Tongue (tissue), 1 donor: ENCODE measurements at regions not wholly inside any gene's neighbourhood (a gene's known extent, or its start where the extent isn't known, plus 50 kb on each side); places are given as distances from the start of the nearest gene placed in this dataset.
A peak's percentile ranks its signal among the peaks of the same experiment; 100 is the strongest.
"Not testable (repeated sequence)": the region's sequence is repeated elsewhere in the genome, so short reads cannot be mapped to it uniquely, and the experiment has no call there.

ENCODE experiments used
- DNase-seq: peaks from one replicate; pipeline ENCODE4 v3.0.0-alpha.2; 2015

DNA sequence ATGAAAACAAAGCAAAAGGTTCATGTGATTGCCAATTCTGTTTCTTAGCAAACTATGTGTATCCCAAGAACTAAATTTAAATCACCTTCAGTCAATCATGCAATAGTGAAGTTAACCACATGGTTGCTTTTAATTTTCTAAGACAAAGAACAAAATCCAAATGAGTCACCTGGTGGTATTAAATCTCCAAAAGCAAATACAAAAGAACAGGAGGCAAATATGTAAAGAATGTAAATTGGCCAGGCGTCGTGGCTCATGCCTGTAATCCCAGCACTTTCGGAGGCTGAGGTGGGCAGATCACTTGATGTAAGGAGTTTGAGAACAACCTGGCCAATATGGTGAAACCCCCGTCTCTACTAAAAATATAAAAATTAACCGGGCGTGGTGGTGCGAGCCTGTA lies 54.2 kb upstream of the PIK3R4 start:
- DNase-seq: no peak

DNA sequence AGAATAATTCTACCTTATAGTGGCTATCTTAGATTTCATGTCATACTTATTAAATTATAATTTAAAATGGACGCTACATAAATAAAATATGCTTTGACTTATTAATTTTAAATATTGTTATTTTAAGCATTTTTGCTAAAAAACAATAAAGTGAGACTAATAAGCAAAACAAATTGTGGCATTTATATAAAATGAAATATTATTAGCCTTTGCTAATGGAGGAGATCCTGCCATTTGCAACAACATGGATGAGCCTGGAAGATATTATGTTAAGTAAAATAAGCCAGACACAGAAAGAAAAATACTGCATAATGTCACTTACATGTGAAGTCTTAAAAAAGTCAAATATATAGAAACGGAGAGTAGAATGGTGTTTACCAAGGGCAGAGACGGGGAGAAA lies 54.8 kb upstream of the PIK3R4 start:
- no peak for DNase-seq

GRCh38 chr3:130811557-130811956 lies 64.9 kb upstream of the PIK3R4 start:
- peak; percentile 53 for DNase-seq

GRCh38 chr3:130814691-130815472 lies 68.3 kb upstream of the PIK3R4 start:
- no peak for DNase-seq

- DNase-seq: peak; percentile 28
Observed at GRCh38 chr3:130816561-130817445, 70.2 kb upstream of the PIK3R4 start.

DNA sequence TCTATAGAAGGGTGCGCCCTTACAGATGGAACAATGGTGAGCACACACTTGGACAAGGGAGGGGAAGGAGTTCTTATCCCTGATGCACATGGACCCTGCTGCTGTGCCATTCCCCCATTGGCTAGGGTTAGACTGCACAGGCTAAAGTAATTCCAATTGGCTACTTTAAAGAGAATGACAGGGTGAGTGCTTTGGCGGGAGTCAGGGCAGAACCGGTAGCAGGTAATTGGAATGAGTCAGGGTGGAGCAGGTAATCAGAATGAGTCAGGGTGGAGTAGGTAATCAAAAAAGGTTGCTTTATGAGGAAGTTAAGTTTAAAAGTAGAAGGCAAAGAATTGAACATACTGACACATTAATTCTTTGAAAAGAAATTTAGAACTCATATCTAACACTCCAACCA lies 71.4 kb upstream of the PIK3R4 start:
- not testable (repeated sequence) for DNase-seq

DNA sequence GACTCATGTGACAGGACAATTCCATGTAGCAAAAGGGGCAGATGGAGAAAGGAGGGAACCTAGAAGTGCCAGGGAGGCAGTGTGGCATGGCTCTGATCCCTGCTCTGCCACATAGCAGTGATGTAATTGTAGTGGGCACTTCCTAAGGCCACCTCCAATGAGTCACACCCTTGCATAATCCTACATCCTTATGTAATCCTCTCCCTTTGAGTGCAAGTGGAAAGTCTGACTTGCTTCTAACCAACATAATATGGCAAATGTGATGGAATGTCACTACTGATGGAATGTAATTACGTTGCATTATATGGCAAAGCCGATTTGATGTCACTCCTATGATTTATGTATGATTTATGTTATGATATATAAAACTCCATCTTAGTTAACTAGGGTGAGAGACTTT lies 72.9 kb upstream of the ATP2C1 start:
- no peak for DNase-seq

- DNase-seq: no peak
Observed at GRCh38 chr3:130821806-130822205, 72.1 kb upstream of the ATP2C1 start.

- DNase-seq: no peak
Observed at GRCh38 chr3:130823241-130823884, 70.5 kb upstream of the ATP2C1 start.

DNA sequence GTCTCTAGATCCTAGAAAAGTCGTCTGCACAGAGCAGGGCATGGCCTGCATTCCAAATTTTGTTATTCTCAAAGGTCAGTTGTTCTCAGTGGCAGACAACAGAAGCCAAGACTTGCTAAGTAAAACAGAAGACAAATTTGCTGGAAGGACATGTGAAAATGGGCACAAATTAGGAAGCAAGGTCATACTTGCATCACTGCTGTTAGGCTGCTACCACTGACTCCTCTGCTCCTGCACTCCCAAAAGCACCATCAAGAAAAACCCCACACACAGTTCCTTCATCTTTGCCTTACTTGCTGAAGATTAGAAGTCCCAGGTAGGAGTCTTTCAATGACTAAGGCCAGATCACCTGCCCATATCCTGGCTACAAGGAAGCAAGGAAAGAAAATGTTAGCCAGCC lies 69.9 kb upstream of the ATP2C1 start:
- DNase-seq: no peak

DNA sequence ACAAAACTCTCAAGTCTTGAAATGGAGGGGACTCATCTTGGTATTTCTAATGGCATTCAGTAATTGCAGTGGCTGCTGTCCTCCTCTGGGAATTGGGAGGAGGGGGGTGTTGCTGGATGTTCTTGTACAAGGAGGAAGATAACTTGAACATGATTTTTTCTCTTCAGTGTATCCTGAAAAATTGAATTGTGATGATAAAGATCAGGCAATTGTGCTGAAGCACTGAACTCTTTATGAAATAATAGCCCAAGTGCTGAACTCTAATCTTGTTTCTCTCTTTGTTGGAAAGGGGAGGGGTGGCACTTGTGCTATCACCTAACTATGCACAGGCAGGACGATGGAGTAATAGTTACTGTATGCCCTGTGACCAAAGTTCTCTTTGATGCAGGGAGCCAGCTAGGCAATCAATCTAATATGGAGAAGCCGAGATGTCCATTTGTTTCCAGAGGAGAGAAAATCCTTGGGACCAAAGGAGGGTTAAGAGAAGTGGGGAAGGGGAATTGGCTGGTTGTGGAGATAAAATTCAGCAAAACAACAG lies 68.1 kb upstream of the ATP2C1 start:
- DNase-seq: no peak

- DNase-seq: no peak
Observed at GRCh38 chr3:130826516-130827182, 67.2 kb upstream of the ATP2C1 start.

DNA sequence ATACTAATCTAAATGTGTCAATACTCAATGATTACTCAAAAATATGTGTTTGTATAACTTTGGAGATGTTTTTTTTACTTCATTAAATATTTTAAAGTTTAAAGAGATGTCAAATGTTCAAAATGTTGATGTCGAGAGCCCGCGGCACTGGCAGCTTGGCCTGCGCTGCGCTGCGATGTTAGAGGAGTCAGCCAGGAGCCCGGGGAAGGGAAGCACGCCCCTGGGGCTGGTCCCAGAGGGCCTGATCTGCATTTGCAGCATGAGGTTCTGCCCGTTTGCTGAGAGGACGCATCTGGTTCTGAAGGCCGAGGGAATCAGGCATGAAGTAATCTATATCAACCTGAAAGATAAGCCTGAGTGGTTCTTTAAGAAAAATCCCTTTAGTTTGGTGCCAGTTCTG lies 66.4 kb upstream of the ATP2C1 start:
- DNase-seq: no peak

DNA sequence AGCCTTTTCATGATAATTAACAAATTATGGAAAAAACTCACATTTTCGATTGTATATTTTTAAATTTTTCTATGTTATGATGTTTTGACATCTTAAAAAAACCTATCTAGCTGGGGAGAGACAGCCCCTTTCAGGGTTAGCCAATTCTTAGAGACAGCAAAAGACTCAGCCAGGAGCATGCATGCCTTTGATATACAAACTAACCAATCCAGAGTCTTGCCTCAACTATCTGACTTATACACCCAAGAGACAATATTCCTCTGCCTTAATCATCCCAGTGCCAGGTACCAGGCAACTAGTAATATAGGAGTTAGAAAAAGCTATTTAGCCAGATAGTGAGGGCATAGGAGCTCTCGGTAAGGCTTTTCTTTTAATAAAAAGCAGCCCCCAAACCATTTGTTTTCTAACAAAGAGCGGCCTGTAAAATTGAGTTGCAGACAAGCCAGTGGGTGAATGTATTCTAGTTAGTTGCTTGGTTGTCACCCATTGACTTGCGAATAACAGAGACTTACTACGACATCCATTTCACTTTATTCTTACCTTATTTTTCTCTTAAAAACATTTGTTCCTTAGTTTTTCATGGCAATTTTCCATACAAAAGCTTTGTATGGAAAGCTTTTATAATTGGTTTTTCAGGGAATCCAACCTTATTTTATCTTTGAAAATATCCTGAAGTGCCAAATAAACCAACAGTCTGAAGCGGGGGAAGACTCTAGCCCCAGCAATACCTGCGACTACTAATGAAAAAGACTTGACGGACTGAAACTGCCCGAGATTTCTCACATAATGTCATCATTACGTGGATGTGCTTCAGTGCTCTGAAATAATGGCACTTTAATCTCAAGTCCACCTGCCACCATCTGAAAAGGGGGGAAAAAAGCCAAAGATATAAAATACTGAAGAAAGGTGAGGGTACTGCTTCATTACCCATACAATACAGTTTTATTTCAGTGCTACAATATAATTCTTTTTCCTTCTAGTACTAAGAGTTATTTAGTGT lies 64.6 kb upstream of the ATP2C1 start:
- DNase-seq: no peak

DNA sequence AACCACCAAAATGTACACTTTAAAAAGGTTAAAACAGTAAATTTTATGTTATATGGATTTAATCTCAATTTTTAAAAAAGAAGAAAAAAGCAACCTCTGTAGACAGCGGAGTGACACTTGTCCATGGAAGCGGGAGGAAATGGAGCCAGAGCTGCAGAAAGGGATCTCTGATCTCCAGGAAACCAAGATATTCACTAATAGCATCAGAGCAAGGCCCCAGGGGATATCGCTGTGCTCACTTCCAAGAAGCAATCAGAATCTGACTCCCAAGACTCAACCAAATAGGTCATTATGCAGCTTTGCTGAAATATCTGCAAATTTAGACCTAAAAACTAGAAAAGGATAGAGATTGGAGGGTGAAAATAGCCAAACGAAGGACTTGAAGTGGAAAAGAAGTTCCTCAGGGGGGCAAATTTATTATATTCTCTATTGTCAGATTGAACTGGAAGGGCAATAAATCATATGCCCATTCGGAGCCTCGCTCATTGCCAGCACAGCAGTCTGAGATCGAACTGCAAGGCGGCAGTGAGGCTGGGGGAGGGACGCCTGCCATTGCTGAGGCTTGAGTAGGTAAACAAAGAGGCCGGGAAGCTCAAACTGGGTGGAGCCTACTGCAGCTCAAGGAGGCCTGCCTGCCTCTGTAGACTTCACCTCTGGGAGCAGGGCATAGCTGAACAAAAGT lies 62.0 kb upstream of the ATP2C1 start:
- DNase-seq: no peak

DNA sequence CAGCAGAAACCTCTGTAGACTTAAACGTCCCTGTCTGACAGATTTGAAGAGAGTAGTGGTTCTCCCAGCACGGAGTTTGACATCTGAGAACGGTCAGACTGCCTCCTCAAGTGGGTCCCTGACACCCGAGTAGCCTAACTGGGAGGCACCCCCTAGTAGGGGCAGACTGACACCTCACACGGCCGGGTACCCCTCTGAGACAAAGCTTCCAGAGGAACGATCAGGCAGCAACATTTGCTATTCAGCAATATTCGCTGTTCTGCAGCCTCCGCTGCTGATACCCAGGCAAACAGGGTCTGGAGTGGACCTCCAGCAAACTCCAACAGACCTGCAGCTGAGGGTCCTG lies 61.5 kb upstream of the ATP2C1 start:
- not testable (repeated sequence) for DNase-seq

DNA sequence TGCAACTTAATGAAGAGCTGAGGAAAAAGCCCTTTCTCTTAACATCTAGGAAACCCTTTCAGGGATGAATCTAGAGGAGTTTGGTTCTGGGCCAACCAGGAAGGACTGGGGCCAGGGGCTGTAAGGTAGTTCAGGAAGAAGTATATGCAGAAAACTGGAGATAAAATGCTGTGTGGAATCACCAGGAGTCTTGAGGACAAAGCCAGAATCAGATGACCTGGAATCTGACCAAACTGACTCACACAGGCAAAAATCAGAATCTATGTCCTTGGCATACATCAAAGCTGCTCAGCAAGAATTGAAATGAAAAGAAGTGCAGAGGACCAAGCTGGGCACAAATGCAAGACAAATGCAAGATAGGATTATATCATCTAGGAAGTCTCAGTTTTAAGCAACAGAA lies 59.4 kb upstream of the ATP2C1 start:
- no peak for DNase-seq

GRCh38 chr3:130835483-130835882 lies 58.4 kb upstream of the ATP2C1 start:
- DNase-seq: no peak

GRCh38 chr3:130838898-130839600 lies 54.8 kb upstream of the ATP2C1 start:
- peak; percentile 90 for DNase-seq

DNA sequence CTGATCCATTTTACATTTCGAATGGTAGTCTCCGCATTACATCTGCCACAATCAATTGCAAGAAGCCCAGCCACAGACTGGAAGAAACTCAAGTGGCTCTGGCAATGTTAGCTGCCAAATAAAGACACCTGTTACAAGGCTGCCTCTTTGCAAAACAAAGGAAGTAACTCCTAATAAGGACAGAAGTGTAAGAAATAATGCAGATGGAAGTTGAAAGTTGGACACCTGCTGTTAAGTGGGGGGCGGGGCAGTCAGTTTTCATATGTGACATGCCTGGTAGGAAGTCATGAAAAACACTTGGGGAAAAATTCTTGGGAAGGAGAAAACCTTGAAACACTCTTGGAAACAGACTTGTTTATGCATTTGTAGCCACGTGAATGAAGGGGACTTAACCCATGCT lies 54.1 kb upstream of the ATP2C1 start:
- DNase-seq: peak; percentile 95
